Stimulated activated CD8-positive, alpha-beta memory T cell treated with anti-CD3 and anti-CD28 coated beads, Interleukin-7, amount 100 ng/mL, for 48 hours (primary cell): ENCODE measurements at regions not wholly inside any gene's neighbourhood (a gene's known extent, or its start where the extent isn't known, plus 50 kb on each side); places are given as distances from the start of the nearest gene placed in this dataset.

ENCODE experiments used
- DNase-seq, 2 donors: peaks; one replicate each; pipeline ENCODE4 v3.0.0-alpha.2; 2020; ENCODE audit warnings: low read depth in 1 of 2; ENCODE audit errors: extremely low read depth in 1 of 2

DNA sequence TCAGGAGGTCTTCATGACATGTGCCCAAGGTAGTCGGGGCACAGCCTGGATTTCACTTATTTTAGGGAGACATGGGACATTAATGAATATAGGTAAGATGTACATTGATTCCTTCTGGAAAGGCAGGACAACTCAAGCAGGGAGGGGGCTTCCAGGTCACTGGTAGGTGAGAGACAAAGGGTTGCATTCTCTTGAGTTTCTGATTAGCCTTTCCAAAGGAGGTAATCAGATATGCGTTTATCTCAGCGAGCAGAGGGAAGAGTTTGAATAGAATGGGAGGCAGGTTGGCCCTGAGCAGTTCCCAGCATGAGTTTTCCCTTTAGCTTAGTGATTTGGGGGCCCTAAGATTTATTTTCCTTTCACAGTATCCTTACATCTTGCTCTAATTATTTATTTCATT, 443.8 kb upstream of the EEF2KMT start:
- no peak for DNase-seq

DNA sequence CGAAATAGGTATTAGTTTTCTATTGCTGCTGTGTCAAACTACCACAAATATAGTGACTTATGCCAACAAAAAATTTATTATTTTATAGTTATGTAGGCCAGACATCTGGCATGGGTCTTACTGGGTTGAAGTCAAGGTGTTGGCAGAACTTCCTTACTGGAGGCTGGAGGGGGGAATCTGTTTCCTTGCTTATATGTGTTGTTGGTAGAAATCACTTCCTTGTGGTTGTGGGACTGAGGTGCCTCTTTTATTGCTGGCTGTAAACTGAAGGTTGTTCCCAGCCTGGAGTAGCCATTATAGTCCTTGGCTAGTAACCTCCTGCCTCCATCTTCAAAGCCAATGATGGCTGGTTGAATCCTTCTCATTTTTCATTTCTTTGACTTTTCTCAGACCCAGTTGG, 439.8 kb upstream of the EEF2KMT start:
- DNase-seq, result no peak

DNA sequence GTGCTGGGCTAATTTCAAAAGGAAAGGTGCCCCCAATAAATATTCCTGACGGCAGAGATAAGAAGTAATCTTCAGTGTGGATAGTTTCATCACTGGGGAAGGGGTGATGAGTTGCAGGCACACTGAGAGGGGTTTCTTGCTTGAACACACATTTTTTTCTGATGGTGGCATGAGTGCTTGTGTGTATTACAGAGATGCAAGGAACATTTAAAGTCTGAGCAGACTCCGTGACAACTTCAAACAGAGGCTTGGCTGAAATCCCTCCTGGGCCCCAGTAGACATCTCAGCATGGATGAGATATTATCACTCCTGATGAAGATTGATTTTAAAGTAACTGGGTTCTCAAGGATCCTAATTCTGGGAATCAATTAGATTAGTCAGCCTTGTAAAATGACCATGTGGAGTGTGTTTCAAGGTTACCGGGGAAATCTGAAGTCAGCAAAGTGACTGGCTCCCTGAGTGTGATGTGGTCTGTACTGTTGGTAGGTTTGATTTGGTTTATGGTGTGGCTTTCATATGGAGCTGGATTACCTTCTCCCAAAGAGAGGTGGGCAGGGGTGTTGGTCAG, 435.8 kb upstream of the EEF2KMT start:
- DNase-seq, result no peak

DNA sequence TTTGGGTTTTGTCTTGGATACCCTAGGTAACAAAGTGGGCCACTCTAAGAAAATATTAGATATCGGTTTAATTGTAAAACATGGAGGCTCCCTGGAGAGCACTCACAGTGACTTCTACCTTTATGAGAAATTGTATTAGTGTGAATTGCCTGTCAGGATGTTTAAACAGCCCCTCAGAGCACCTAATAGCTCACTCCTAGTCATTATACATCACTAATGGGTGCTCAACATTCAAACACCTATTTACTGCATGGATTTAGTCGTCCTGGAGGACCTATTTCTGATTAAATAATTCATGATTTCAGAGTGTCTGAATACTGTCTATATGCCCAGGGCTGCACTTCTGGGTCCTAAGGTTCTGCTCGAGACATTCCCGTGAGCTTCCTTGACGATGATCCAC, 430.2 kb upstream of the EEF2KMT start:
- DNase-seq, result no peak

DNA sequence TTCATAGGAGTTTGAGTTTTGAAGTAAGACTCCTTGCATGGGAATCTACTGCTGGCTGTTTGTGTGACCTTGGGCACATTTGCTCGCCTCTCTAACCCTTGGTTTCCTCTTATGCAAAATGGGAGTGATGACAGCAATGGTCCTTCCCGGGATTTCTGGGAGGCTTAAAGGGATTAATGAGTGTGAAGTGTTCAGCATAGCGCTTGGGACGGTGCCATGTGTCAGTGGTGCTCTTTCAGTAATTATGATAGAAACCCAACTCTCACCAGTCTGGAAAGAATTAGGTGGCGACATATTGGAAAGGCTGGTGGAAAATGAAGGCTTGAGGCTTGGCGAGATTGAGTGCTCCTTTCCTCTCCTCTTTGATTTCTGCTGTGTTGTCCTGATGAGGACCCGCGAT, 429.2 kb upstream of the EEF2KMT start:
- no peak for DNase-seq

DNA sequence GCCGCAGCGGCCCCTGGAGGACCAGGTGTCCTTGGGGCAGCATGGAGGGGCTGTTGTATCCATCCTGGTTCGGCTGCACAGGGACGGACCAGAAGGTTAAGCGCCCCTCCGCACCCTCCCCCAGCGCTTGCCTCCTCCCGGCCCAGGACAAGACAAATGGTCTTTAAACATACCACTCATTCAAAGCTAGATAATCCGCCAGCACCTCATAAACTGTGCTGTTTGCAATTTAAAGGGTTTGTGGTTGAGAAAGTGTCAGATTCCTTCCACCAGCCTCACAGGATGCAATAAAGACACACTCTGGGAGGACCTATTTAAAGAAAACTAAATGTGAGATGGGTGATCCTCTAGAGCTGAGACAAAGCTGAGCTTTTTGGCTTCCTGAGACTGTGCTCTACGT, 426.2 kb upstream of the EEF2KMT start:
- DNase-seq, result no peak

DNA sequence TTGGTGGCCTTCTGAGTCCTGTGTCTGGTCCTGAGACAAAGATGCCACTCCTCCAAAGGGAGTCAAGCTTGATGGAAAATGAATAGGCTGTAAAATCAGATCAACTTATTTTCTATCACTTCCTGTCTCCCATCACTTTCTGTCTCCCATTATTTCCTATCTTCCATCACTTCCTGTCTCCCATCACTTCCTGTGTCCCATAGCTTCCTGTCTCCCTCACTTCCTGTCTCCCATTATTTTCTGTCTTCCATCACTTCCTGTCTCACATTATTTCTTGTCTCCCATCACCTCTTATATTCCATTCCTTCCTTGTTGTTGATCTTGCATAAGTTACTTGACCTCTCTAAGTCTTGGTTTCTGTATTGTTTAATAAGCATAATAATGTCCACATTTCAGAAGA, 418.5 kb upstream of the EEF2KMT start:
- no peak for DNase-seq

DNA sequence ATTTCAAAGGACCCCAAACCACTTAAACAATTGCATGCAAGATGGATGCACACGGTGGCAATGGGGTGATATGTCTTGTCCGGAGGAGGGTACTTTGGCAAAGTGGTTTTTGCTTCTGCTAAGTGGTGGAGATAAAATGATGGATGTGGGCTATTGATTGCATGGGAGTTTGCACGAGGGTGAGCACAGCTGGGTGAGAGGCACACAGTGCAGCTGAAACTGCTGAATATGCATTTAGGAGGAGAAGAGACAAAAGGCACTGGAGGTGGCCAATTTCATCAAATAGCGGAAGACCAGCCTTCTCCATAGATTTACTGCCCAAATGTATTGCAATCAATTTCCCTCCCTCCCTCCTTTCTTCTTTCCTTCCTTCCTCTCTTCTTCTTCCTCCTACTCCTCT, 414.4 kb upstream of the EEF2KMT start:
- no peak for DNase-seq

DNA sequence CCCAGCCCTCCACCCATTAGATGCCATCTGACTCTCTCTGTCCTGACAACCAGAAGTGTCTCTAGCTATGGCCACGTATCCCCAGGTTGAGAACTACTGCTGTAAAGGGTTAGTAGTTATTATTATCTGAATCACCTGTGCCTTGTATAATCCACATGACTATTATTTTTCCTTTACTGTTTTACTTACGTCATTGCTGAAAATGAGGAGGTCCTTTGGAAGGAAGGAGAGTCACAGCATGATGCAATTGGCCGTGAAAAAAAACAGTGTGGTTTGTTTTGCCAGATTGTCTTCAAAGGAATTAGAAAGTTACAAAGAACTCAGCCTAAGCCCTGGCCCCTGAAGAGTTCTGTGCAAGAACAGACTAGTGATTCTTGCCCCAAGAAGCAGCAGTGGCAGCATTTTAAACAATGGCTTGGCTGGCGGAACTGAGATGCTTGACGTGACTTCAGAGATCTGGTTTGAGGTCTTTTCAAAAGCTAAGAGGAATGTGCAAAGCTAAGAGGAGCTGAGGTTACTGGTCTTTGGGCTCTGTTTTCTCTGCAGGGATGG, 413.3 kb upstream of the EEF2KMT start:
- DNase-seq, result no peak

DNA sequence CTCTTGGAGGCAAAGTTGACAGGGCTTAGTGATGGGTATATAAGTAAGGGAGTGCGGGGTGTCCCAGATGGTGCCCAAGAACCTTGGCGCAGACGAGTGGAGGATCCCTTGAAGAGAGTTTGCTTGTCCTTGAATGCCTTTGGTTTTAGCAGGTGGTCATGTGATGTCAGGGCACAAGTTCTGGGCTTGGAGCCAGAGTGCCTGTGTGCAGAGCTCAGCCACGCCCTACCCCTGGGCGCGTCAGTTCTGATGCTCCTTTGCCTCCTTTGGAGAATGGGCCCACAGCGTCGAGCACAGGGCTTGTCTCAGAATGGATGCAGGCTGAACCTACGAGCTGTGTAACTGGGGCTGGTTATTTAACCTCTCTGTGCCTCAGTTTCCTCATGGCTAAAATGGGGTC, 412.2 kb upstream of the EEF2KMT start:
- no peak for DNase-seq

DNA sequence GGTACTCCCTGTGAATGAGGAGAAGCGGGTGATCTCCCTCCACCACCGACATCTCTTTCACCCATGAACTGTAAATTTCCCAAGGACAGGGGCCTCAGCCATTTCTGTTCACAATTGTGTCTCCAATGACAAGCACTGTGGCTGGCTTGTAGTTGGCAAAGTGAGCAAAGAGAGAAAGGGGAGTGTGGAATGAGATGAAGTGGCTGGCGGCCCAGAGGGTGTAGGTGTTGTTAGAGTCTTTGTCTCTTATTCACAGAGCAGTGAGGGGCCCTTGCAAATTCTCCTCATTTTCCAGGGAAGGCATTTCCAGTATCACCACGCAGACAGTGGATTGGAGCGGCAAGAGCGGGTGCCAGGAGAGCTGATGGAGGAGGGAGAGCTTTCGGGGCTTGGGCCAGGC, 411.7 kb upstream of the EEF2KMT start:
- no peak for DNase-seq

DNA sequence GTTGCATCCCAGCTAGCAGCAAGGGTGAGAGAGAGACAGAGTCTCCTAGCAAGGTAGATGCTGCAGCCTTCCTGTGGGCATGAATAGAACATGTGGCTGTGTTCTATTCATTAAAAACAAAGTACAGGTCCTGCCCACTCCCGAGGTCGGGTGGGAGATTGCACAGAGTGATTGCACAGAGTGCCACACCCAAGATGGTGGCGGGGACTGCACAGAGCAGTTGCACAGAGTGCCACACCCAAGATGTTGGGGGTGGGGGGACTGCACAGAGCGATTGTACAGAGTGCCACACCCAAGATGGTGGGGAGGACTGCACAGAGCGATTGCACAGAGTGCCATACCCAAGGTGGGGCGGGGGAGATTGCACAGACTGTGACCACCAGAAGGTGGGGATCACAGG, 410.8 kb upstream of the EEF2KMT start:
- DNase-seq, result no peak

DNA sequence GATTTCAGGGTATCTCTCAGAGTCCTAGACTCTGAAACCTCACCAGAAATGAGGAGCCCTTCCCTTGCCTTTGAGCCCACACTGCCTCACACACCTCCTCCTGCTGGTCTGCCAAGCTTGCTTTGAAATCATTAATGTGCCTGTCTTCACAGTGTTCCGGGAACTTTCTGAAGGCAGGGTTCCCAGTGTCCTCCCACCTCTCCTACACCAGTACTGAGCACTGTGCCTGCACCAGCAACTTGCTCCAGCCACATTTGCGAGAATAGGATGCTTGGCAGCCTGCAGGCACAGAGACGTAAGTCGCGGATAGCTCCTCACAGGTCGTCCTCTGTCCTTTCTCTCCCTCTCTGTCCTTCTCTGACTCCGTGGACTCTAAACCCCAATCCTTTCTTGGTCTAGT, 408.4 kb upstream of the EEF2KMT start:
- no peak for DNase-seq

DNA sequence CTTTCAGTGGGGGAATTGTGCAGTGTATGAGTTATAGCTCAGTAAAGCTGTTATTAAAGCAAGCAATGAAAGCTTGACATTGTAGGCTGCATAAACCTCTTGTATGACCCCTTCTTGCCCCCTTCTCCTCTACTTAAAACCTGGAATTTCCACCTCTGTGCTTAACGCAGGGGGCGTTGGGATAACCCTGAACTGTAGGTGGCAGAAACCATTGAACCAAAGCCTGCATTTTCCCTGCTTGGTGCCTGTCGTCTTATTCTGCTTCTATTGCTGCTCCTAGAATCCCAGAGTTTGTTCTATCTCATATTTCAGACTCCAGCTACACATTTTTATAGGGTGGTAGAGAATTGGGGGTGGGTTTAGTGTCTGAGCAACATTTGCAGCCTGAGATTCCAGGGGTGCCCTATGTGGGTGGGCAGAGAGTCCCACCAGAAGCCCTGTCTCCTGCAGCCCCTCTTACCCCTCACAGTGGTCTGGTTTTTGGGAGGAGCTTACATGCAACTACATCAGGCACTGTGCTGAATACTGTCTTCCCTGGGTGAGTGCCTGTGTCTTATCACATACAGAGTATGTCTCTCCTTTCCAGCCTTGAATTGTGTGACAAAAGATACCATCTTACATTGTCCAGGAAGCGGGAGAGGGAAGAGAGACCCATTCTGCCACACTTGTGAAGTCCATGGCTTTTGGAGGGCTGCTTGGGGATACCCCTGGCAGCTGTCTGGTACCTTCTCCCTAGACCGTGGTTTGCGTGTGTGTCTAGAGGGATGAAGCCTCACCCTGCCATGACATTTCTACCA, 407.7 kb upstream of the EEF2KMT start:
- no peak for DNase-seq

DNA sequence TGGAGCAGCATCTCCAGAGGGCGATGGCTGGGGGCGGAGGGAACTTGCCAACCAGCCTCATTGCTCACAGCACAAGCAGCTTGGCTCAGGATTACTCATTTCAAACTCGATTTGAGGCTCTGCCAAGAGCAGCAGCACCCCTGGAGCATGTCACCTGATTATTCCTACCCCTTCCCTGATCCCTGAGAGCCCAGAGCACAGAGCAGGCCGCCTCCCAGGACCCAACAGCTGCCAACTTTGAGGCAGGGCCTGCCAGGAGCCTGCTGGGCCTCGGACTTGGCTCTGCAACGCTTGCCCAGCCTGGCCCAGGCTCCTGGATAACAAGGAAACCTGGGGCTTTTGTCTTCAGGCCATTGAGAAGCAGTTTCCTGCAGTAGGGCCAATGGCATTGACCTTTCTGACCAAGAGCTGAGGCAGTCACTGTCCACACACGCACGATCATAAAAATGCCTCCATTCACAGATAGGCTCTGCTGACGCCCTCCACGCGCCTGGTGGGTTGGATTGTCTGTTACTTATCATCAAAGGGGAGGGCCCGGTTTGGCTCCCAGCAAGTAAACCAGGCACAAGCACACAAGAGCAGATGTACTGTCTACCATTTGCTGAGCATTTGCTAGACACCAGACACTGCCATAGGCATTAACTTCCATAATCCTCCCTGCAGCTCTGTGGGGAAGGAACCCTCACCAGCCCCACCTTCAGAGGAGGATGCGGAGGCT, 406.6 kb upstream of the EEF2KMT start:
- DNase-seq, result no peak

DNA sequence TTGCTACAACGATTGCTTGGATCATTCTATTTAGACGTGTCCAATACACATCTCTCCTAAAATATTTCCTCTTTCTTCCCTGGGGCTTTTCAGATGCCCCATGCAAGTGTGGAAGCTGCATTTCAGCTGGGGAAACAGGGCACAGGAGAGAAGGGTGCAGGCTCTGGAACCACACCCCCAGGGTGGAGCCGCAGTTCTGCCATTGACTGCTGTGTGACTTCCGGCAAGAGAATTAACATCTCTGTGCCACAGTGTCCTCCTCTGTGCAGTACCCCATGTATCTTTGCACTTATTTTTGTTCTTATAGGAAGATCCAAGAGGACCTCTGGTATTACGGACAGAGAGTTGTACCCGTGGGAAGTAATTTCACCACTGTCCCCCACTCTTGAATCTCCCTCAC, 405.3 kb upstream of the EEF2KMT start:
- DNase-seq, result no peak

DNA sequence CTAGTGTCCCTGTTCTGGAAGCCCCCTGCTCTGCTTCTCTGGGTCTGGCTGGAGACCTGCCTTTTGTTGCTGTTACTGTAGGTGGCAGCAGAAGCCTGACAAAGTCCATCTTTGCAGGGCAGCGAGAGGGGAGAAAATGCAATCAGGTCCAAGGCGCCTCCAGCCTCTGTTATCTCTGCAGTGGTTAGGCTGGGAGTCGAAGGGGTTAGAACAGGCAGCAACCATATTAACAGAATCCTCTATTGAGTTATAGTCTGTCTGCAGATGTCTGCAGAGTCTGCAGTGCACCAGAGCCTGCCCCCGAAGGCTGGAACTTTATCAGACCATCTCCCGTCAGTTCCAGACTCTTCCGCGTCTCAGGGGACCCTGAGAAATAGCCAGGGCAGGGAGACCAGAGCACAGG, 404.9 kb upstream of the EEF2KMT start:
- no peak for DNase-seq

DNA sequence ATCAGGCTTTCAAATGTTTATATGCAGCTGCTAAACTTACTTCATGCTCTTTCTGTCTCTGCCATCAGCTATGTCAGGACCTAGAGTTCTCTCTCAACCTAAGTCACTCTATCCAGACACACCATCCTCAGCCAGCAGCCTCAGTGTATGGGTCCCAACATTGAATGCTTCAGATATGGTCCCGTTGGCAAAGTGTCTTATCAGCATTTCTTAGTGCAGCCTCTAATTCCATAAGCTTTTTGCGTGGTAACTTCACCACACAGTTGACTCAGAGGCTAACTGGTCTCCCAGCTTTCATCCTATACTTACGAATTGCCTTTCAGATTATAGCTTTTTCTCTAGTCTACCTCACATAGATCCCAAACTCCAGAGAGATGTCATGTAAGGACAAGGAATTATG, 402.9 kb upstream of the EEF2KMT start:
- no peak for DNase-seq

DNA sequence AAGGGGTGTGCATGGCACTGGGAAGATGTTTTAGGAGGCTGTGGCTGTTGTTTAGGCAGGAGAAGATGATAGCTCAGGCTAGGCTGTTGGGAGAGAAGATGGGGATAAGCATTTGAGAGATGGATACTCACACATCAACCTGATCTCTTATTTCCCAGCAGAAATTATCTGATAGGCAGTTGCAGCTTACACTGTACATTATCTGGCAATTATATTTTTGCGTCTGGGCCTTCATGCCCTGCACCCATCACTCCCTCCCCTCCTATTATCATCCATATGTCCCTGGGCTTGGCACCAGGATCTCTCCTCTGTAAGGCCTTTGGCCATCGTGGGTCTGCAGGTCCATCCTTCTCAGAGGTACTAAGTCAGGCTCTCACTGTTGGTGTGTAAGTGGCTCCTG, 401.0 kb upstream of the EEF2KMT start:
- no peak for DNase-seq

DNA sequence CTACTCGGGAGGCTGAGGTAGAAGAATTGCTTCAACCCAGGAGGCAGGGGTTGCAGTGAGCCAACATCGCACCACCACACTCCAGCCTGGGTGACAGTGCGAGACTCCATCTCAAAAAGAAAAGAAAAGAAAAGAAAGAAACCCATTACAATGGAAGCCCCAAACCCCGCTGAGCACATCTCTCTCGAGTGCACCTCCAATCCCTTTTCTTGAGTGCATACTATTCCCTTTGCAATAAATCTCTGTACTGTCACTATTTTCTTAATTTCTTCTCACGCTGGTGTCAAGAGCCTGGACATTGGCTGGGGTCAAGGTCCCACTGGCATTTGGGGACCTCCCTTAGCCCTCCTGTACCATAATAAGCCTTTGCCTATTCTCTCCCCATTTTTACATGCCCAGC, 398.4 kb upstream of the EEF2KMT start:
- no peak for DNase-seq

DNA sequence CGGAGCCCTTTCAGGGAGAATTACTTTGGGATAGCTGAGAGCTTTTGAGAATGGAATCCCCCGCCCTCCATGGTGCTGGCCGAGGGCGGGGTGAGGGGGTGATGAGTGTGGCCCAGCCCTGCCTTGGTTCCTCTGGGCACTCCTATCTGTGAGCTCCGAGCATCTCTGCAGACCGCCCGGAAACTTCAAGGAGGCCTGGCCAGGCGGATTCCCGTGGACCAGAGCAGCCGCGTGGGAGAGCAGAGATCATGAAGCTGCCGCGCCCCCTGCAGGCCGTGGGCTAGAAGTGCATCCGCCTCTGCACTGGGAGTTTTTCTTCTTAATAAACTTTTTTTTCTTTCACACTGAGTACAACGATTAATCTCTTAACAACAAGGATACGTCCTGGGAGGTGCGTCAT, 392.9 kb upstream of the EEF2KMT start:
- DNase-seq, result peak in 1 of 2 donors; percentile 3

DNA sequence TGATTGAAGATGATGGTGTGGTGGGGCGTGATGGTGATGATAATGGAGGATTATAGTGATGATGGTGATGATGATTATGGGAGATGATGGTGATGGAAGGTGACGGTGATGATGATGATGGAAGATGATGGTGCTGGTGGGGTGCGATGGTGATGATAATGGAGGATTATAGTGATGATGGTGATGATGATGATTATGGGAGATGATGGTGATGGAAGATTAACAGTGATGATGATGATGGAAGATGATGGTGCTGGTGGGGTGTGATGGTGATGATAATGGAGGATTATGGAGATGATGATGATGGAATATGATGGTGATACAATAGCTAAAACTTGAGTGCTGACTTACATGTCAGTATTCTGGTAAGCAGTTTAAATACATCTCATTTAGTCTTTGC, 391.0 kb upstream of the EEF2KMT start:
- no peak for DNase-seq
